NCI-H1105 (cell line): ENCODE measurements at regions not wholly inside any gene's neighbourhood (a gene's known extent, or its start where the extent isn't known, plus 50 kb on each side); places are given as distances from the start of the nearest gene placed in this dataset.
"Not testable (repeated sequence)": the region's sequence is repeated elsewhere in the genome, so short reads cannot be mapped to it uniquely, and the experiment has no call there.

ENCODE experiments used
- DNase-seq: peaks from one replicate; lab custom pipeline; 2025; lab: John Stamatoyannopoulos, UW

- DNase-seq: no peak
These were observed 206.9 kb downstream of the ICOS start for GRCh38 chr2:204143216-204144014.

DNA sequence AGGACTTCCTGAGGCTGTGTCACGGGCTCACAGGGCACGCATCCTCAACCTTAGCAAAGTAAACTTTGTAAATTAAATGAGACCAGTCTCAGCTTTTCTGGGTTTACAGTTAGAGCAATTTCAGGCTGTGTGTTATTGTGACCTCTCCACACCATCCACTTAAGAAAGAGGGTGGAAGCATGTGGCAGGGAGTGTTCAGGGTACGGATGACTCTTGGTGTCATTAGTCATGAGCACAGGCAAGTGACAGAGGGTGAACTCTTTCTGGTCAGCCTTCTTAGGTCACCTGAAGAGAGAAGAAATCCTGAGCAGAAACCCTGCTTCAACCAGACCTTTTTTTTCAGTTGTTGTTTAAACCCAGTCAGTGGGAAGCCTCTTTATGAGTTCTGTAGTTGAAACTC lies 207.9 kb downstream of the ICOS start:
- DNase-seq: no peak

- peak; percentile 72 for DNase-seq
These were observed 208.7 kb downstream of the ICOS start for GRCh38 chr2:204145263-204145751.

GRCh38 chr2:204145791-204146190 lies 209.2 kb downstream of the ICOS start:
- no peak for DNase-seq

DNA sequence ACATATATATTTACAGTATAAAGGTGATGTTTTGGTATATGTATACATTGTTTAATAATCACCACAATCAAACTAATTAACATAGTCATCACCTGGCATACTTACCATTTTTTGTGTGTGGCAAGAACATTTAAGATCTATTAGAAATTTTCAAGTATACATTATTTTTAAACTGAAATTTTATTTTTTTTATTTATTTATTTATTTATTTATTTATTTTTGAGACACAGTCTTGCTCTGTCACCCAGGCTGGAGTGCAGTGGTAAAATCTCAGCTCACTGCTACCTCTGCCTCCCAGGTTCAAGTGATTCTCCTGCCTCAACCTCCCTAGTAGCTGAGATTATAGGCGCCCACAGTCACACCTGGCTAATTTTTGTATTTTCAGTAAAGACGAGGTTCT lies 210.5 kb downstream of the ICOS start:
- not testable (repeated sequence) for DNase-seq

GRCh38 chr2:204150721-204151120 lies 214.2 kb downstream of the ICOS start:
- DNase-seq: no peak

GRCh38 chr2:204152616-204153015 lies 216.1 kb downstream of the ICOS start:
- no peak for DNase-seq

- DNase-seq: no peak
These were observed 218.3 kb downstream of the ICOS start for GRCh38 chr2:204154863-204155262.

GRCh38 chr2:204156456-204156855 lies 219.9 kb downstream of the ICOS start:
- no peak for DNase-seq

- no peak for DNase-seq
These were observed 221.1 kb downstream of the ICOS start for GRCh38 chr2:204157684-204158083.

DNA sequence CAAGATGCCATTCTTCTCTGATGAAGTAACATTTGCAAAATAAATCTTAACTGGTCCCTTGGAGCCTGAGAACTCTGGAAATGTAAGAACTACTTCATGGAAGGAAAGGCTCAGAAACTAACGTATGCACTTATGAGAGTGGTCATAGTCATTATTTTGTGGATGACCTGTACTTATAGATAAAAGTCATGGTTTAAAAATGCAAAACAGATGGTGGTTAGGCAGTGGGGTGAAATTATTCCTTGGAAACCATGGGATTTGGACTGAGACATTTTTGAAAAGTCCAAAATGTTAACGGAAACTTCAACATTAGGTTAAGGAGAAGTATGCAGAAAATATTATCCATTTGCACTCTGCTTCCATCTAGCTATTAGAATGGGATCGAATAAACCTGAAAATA lies 223.0 kb downstream of the ICOS start:
- DNase-seq: no peak

DNA sequence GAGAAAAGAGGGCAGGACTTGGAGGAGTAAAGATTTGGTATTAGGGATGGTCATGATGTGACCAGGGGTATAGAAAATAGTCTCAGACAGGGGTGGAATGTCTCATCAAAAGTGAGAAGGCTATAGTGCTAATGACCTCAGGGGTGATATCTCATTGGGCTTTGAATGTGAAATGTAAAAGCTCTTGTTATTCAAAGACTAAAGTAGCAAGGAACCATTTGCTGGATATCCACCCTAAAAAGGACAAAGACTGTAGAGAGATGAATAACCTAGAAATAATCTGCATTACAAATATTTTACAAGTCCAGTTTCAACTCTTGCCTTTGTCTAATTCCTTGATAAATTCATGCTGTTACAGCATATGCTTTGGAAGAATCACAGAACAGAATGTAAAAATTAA lies 224.4 kb downstream of the ICOS start:
- no peak for DNase-seq

- DNase-seq: no peak
These were observed 225.3 kb downstream of the ICOS start for GRCh38 chr2:204161886-204162285.

- no peak for DNase-seq
These were observed 230.4 kb downstream of the ICOS start for GRCh38 chr2:204166961-204167360.

- DNase-seq: not testable (repeated sequence)
These were observed 231.1 kb downstream of the ICOS start for GRCh38 chr2:204167670-204168069.

DNA sequence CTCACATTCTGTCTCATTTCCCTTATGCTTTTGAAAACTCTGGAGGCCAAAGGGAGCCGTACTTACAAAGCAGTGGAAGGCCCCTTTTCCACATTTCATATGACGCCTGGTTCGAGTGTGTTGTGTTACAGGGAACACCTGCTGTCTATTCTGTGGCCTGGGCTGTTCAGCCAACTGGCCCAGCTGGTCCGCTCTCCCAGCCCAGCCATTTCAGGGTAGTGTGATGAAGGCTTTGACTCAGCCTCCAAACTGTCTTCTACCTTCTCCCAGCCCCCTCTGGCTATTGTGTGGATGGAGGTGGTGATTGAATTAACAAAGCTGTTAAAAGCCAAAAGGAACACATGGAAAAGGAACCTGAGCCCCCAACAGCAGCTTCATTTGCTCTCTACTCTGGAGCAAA lies 233.8 kb downstream of the ICOS start:
- no peak for DNase-seq

- DNase-seq: no peak
These were observed 235.0 kb downstream of the ICOS start for GRCh38 chr2:204171432-204172144.

- no peak for DNase-seq
These were observed 235.6 kb downstream of the ICOS start for GRCh38 chr2:204172145-204172600.

DNA sequence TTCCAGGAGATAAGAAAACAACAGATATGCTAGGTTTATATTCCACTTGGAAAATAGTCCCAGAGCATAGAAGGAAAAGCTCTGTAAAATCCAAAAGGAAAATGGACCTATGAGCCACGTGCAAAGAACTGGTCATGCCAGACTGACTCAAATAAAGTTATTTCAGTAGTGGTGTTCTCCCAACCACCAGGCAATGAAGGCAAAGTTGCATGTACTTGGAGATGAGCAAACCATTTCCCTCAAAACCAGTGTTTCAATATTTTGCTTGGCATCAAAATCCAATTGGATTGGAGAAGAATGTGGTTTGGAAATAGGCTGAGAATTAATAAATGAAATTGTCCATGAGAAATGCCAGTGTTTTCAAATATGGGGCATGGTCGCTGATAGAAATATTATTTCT lies 237.5 kb downstream of the ICOS start:
- DNase-seq: no peak

DNA sequence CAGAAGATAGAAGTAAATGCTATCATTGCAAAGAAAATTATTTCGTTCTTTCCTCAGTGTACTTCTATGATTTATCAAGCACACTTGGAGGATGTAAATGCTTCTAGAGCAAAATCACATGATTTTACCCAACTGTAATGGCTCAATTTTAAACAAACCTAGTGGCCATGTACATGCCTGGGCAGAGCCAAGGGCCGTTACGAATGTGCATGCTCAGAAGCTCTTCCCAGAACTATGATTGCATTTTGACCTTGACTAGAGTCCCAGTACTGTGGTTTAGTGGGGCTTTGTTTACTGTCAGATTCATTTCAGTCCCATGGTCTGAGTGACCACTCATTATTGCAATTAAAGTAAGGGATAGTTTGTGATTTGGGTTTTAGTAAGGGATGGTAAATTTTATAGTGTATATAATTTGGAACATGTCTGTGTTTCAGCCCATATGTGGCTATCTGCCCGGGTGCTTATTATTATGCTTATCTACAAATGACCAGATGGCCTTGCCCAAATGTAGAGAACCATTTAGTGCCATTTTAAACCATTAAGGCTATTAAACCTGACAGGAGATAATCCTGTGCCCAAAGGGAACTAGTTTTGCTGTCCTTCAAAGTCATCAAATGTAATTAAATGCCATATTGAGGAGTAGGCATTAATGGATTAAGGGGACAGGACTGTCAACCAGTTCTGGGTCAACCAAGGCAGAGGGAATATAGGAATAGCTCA lies 239.1 kb downstream of the ICOS start:
- DNase-seq: no peak

- DNase-seq: no peak
These were observed 239.7 kb downstream of the ICOS start for GRCh38 chr2:204176306-204176705.

GRCh38 chr2:204177251-204177976 lies 240.9 kb downstream of the ICOS start:
- DNase-seq: no peak
